Endothelial cell of umbilical vein (primary cell): ENCODE measurements at regions not wholly inside any gene's neighbourhood (a gene's known extent, or its start where the extent isn't known, plus 50 kb on each side); places are given as distances from the start of the nearest gene placed in this dataset.

Experiments
- BruUV-seq: library from RNA; stranded (reverse); fragments of 400-500 nt; replicated peaks from 2 replicates; lab custom pipeline; 2021; lab: Mats Ljungman, UMichigan
- CTCF ChIA-PET: fragments of 300-600, 350-600 bp; sonication (Branson Sonifier 250); formaldehyde crosslinking; loops from one replicate; lab custom pipeline; 2021; ENCODE audit warnings: antibody characterized with exemption, inconsistent platforms; lab: Charles Lee
- POLR2A ChIA-PET: fragments of 300-600, 350-600 bp; sonication (Branson Sonifier 250); formaldehyde crosslinking; loops from one replicate; lab custom pipeline; 2021; ENCODE audit warnings: antibody characterized with exemption, inconsistent platforms; lab: Charles Lee
- DNase-seq: peaks from one replicate; pipeline ENCODE4 v3.0.0-alpha.2; 2011; ENCODE audit warnings: low read depth, low spot score
- FAIRE-seq: peaks from 2 replicates; lab custom pipeline; 2011; peaks lifted over from hg19 to GRCh38; lab: Jason Lieb, UNC
- H2AFZ ChIP-seq: 2 replicates; pipeline ENCODE4 v1.6.0; 2012; ENCODE audit warnings: low read depth, low read length, control low read depth, inconsistent platforms
- H3K27ac ChIP-seq: 2 replicates; pipeline ENCODE4 v1.5.1; 2011; ENCODE audit warnings: low read depth, mild to moderate bottlenecking, control low read depth, low read length, moderate library complexity; ENCODE audit not compliant: insufficient read depth
- H3K27me3 ChIP-seq, 2 experiments: 2 replicates each; pipeline versions ENCODE4 v1.6.0 to v1.6.1; 2011; ENCODE audit warnings: low read length in 2 of 2, mixed read lengths in 1 of 2; ENCODE audit not compliant: control insufficient read depth in 2 of 2, insufficient read depth in 2 of 2
- H3K36me3 ChIP-seq, 2 experiments: 2 replicates in 1 of 2; 3 replicates in 1 of 2; pipeline ENCODE4 v1.5.1; 2011; ENCODE audit warnings: low read length in 2 of 2, mild to moderate bottlenecking in 1 of 2, moderate library complexity in 1 of 2; ENCODE audit not compliant: control insufficient read depth in 2 of 2, insufficient read depth in 2 of 2; ENCODE audit errors: extremely low read depth in 1 of 2
- H3K4me1 ChIP-seq: 3 replicates; pipeline ENCODE4 v1.5.1; 2011; ENCODE audit warnings: mild to moderate bottlenecking, low read length; ENCODE audit not compliant: control insufficient read depth, insufficient read depth; ENCODE audit errors: extremely low read depth
- H3K4me2 ChIP-seq: 2 replicates; pipeline ENCODE4 v1.6.1; 2011; ENCODE audit warnings: low read length, control low read depth, mixed read lengths; ENCODE audit not compliant: insufficient read depth
- H3K4me3 ChIP-seq, 3 experiments: fragments of 200-600 bp in 1 of 3; sonication (generic), shearing (Covaris generic) in 1 of 3; replicated peaks in 1 of 3; 2 replicates each; pipeline ENCODE4 v1.5.1; 2011 to 2016; ENCODE audit warnings: control low read depth in 3 of 3, low read length in 3 of 3, mild to moderate bottlenecking in 2 of 3, inconsistent platforms in 1 of 3, low read depth in 1 of 3, moderate library complexity in 1 of 3; ENCODE audit not compliant: insufficient read depth in 1 of 3
- H3K79me2 ChIP-seq: 2 replicates; pipeline ENCODE4 v1.6.0; 2012; ENCODE audit warnings: low read length, inconsistent platforms; ENCODE audit not compliant: control insufficient read depth, insufficient read depth
- H3K9ac ChIP-seq: replicated peaks from 2 replicates; pipeline ENCODE3; 2011; ENCODE audit warnings: low read length, control low read depth; ENCODE audit not compliant: insufficient read depth; ENCODE audit errors: extremely low read depth
- H3K9me1 ChIP-seq: replicated peaks from 3 replicates; pipeline ENCODE4 v1.6.0; 2011; ENCODE audit warnings: mild to moderate bottlenecking, low read length; ENCODE audit not compliant: control insufficient read depth, insufficient read depth; ENCODE audit errors: extremely low read depth
- H3K9me3 ChIP-seq: replicated peaks from 2 replicates; pipeline ENCODE4 v1.5.1; 2012; ENCODE audit warnings: low read length, inconsistent platforms; ENCODE audit not compliant: control insufficient read depth, insufficient read depth
- H4K20me1 ChIP-seq: replicated peaks from 2 replicates; pipeline ENCODE3; 2011; ENCODE audit warnings: mild to moderate bottlenecking, low read length; ENCODE audit not compliant: control insufficient read depth, insufficient read depth; ENCODE audit errors: extremely low read depth
- EZH2 ChIP-seq: IDR thresholded peaks from 2 replicates; pipeline ENCODE4 v1.6.1; 2012; ENCODE audit warnings: borderline replicate concordance, low read depth, mild to moderate bottlenecking, moderate library complexity, low read length, inconsistent platforms; ENCODE audit not compliant: severe bottlenecking
- FOS ChIP-seq: IDR thresholded peaks from 2 replicates; pipeline ENCODE4 v1.6.1; 2011; ENCODE audit warnings: mild to moderate bottlenecking, low read length, moderate library complexity, borderline replicate concordance; ENCODE audit not compliant: insufficient read depth
- GATA2 ChIP-seq: IDR thresholded peaks from 2 replicates; pipeline ENCODE4 v1.7.0; 2011; ENCODE audit warnings: low read depth, mild to moderate bottlenecking, moderate library complexity, mixed read lengths, low read length; ENCODE audit not compliant: insufficient read length, insufficient read depth
- JUN ChIP-seq: IDR thresholded peaks from 2 replicates; pipeline ENCODE4 v1.6.1; 2011; ENCODE audit warnings: borderline replicate concordance, low read depth; ENCODE audit not compliant: insufficient read length, insufficient read depth
- MYC ChIP-seq: IDR thresholded peaks from one replicate; pipeline ENCODE4 v1.6.1; 2011; ENCODE audit warnings: mild to moderate bottlenecking, low read depth, low read length
- POLR2A ChIP-seq: IDR thresholded peaks from 2 replicates; pipeline ENCODE4 v1.6.1; 2012; ENCODE audit warnings: low read depth, mild to moderate bottlenecking, control low read depth, low read length
- POLR2AphosphoS5 ChIP-seq: IDR thresholded peaks from 2 replicates; pipeline ENCODE4 v1.6.1; 2012; ENCODE audit warnings: low read depth, mild to moderate bottlenecking, control low read depth, low read length, moderate library complexity; ENCODE audit not compliant: insufficient read depth
- dilution Hi-C: fragments of 300-500 bp; cut with MboI; formaldehyde crosslinking; loops from one replicate; pipeline ENCODE4 v1.15.0; 2019; ENCODE audit warnings: low sequenced_read_pairs; ENCODE audit not compliant: extremely low pct_ligation_motif_present
- intact Hi-C: fragments of 100-400 bp; cut with micrococcal nuclease; formaldehyde crosslinking; loops from one replicate; pipeline ENCODE4 v1.10.0; 2022
- TF ChIP-seq, protein P1 (sequence below): IDR thresholded peaks from 2 replicates; pipeline ENCODE4 v1.6.1; 2011; ENCODE audit not compliant: insufficient read depth, insufficient read length
- TF ChIP-seq, protein P2 (sequence below), 2 donors: IDR thresholded peaks; 1 replicate in 1 of 2; 2 replicates in 1 of 2; pipeline ENCODE4 v1.5.1; 2011; ENCODE audit warnings: low read length in 2 of 2, mild to moderate bottlenecking in 2 of 2, moderate library complexity in 2 of 2, control low read depth in 1 of 2, inconsistent platforms in 1 of 2, low read depth in 1 of 2; ENCODE audit not compliant: insufficient read depth in 1 of 2; ENCODE audit errors: extremely low read depth in 1 of 2

DNA sequence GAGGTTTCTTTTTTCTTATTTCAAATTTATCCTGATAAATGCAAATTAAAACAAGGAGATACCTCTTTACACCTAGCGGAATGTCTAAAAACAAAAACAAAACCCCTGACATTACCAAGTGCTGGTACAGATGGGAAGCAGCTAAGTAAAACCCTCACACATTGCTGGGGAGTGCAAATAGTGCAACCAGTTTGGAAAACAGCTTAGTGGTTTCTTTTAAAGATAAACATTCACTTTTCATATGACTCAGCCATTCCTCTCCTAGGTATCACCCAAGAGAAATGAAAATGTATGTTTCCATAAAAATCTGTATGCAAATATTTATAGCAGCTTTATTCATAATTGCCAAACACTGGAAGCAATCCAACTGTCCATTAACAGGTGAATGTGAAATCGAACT is 84.1 kb upstream of the HELT start:
- no peaks in the 10 kb centered on the region for H3K4me1 ChIP-seq
- H3K9me1 ChIP-seq, result no peaks in the 10 kb centered on the region
- POLR2A ChIA-PET, result no interaction called here
- TF ChIP-seq MYC (no peak), POLR2A (no peak), FOS (no peak), EZH2 (no peak), GATA2 (no peak), POLR2AphosphoS5 (no peak), JUN (no peak)
- TF ChIP-seq, protein P1, sequence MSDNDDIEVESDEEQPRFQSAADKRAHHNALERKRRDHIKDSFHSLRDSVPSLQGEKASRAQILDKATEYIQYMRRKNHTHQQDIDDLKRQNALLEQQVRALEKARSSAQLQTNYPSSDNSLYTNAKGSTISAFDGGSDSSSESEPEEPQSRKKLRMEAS, result no peak
- TF ChIP-seq, protein P2, sequence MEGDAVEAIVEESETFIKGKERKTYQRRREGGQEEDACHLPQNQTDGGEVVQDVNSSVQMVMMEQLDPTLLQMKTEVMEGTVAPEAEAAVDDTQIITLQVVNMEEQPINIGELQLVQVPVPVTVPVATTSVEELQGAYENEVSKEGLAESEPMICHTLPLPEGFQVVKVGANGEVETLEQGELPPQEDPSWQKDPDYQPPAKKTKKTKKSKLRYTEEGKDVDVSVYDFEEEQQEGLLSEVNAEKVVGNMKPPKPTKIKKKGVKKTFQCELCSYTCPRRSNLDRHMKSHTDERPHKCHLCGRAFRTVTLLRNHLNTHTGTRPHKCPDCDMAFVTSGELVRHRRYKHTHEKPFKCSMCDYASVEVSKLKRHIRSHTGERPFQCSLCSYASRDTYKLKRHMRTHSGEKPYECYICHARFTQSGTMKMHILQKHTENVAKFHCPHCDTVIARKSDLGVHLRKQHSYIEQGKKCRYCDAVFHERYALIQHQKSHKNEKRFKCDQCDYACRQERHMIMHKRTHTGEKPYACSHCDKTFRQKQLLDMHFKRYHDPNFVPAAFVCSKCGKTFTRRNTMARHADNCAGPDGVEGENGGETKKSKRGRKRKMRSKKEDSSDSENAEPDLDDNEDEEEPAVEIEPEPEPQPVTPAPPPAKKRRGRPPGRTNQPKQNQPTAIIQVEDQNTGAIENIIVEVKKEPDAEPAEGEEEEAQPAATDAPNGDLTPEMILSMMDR (IDR thresholded peaks at IDR 0.05; ENCODE audit: extremely low read depth in 1 of 2, insufficient read depth in 1 of 2, low read depth in 1 of 2, low read length in 2 of 2), result no peak
- H3K27me3 ChIP-seq, result no peaks in the 10 kb centered on the region
- H3K36me3 ChIP-seq, result no peaks in the 10 kb centered on the region
- no peak overlapping the region for H3K4me2 ChIP-seq
- H2AFZ ChIP-seq, result no peak overlapping the region
- H3K9me3 ChIP-seq, result no peaks in the 10 kb centered on the region
- no TSS peak for BruUV-seq
- H3K79me2 ChIP-seq, result no peaks in the 10 kb centered on the region
- DNase-seq, result no peak
- H3K4me3 ChIP-seq, result no peak overlapping the region
- no peak for FAIRE-seq
- H4K20me1 ChIP-seq, result no peaks in the 10 kb centered on the region
- CTCF ChIA-PET, result no interaction called here
- dilution Hi-C loops, result no loop called here
- H3K9ac ChIP-seq, result no peak overlapping the region
- no peak overlapping the region for H3K27ac ChIP-seq
- intact Hi-C loops, result no loop called here
